ENCODE measurements at regions not wholly inside any gene's neighbourhood (a gene's known extent, or its start where the extent isn't known, plus 50 kb on each side); places are given as distances from the start of the nearest gene placed in this dataset.

DNA sequence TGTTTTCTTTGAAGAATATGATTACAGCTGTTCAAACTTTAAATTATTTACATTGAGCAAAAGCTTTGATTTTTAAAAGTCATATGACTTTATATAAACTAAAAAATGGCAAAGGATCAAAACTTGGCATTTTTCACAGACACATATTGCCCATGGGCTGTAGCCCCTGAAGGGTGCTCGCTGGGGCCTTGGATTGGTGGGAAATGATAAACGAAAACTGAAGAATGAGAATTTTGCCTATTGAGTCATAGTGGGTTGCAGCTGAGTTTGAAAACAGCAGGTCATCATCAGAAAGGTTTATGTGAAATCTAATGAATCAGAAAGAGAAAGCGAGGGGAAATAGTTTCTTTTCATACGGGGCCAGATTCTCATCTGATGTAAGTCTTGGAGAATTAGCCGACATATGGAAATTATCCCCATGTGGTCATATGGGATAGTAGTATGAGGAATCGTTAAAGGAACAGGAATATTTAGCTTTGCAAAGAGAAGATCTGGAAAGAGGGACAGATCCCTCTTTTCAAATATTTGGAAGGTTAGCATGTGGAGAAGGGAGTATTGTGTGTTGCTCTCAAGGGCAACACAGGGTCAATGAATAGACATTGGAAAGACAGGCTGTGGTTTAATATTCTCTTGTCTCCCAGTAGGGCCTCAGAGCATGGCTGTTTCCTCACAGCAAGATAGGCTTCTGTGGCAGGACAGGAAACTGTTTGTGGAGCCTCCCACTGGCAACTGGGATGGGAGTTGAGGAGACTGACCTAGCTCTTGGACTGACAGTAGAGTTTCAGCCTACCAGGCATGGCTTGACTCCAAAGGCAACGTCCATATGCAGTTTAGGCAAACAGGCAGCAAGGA is 119.0 kb downstream of the FZD1 start:
- Mint-ChIP-seq H3K4me1 (peaks cover 3% of the 10 kb centered on the region; the same call in 1 of the 2 replicates), H3K36me3 (no peaks in the 10 kb centered on the region), H3K27ac (no peak overlapping the region), H3K9me3 (no peaks in the 10 kb centered on the region), H3K27me3 (ENCODE audit: low read depth) (no peaks in the 10 kb centered on the region; the same call in 1 of the 2 replicates), H3K4me3 (no peak overlapping the region)
- TF ChIP-seq, protein P1, sequence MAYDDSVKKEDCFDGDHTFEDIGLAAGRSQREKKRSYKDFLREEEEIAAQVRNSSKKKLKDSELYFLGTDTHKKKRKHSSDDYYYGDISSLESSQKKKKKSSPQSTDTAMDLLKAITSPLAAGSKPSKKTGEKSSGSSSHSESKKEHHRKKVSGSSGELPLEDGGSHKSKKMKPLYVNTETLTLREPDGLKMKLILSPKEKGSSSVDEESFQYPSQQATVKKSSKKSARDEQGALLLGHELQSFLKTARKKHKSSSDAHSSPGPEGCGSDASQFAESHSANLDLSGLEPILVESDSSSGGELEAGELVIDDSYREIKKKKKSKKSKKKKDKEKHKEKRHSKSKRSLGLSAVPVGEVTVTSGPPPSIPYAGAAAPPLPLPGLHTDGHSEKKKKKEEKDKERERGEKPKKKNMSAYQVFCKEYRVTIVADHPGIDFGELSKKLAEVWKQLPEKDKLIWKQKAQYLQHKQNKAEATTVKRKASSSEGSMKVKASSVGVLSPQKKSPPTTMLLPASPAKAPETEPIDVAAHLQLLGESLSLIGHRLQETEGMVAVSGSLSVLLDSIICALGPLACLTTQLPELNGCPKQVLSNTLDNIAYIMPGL (CRISPR knock-in tag; IDR thresholded peaks at IDR 0.05) = no peak
- no peak for TF ChIP-seq ZNF138 (CRISPR knock-in tag; conservative IDR thresholded peaks at IDR 0.05)
- TF ChIP-seq, protein P2, sequence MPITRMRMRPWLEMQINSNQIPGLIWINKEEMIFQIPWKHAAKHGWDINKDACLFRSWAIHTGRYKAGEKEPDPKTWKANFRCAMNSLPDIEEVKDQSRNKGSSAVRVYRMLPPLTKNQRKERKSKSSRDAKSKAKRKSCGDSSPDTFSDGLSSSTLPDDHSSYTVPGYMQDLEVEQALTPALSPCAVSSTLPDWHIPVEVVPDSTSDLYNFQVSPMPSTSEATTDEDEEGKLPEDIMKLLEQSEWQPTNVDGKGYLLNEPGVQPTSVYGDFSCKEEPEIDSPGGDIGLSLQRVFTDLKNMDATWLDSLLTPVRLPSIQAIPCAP (CRISPR knock-in tag; IDR thresholded peaks at IDR 0.05) = no peak
- TF ChIP-seq, protein P3, sequence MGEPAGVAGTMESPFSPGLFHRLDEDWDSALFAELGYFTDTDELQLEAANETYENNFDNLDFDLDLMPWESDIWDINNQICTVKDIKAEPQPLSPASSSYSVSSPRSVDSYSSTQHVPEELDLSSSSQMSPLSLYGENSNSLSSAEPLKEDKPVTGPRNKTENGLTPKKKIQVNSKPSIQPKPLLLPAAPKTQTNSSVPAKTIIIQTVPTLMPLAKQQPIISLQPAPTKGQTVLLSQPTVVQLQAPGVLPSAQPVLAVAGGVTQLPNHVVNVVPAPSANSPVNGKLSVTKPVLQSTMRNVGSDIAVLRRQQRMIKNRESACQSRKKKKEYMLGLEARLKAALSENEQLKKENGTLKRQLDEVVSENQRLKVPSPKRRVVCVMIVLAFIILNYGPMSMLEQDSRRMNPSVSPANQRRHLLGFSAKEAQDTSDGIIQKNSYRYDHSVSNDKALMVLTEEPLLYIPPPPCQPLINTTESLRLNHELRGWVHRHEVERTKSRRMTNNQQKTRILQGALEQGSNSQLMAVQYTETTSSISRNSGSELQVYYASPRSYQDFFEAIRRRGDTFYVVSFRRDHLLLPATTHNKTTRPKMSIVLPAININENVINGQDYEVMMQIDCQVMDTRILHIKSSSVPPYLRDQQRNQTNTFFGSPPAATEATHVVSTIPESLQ (CRISPR knock-in tag; IDR thresholded peaks at IDR 0.05) = no peak
- TF ChIP-seq GABPB1 (CRISPR knock-in tag; IDR thresholded peaks at IDR 0.05) = no peak
- no peak for TF ChIP-seq FOXP1 (CRISPR knock-in tag; IDR thresholded peaks at IDR 0.05; ENCODE audit: borderline replicate concordance)
- TF ChIP-seq TP53 (CRISPR knock-in tag; IDR thresholded peaks at IDR 0.05) = no peak
- no peak for TF ChIP-seq NFE2L1 (CRISPR knock-in tag; IDR thresholded peaks at IDR 0.05)
- TF ChIP-seq RORB (CRISPR knock-in tag; IDR thresholded peaks at IDR 0.05) = no peak
- no peak for TF ChIP-seq ZNF416 (CRISPR knock-in tag; IDR thresholded peaks at IDR 0.05)
- TF ChIP-seq, protein P4, sequence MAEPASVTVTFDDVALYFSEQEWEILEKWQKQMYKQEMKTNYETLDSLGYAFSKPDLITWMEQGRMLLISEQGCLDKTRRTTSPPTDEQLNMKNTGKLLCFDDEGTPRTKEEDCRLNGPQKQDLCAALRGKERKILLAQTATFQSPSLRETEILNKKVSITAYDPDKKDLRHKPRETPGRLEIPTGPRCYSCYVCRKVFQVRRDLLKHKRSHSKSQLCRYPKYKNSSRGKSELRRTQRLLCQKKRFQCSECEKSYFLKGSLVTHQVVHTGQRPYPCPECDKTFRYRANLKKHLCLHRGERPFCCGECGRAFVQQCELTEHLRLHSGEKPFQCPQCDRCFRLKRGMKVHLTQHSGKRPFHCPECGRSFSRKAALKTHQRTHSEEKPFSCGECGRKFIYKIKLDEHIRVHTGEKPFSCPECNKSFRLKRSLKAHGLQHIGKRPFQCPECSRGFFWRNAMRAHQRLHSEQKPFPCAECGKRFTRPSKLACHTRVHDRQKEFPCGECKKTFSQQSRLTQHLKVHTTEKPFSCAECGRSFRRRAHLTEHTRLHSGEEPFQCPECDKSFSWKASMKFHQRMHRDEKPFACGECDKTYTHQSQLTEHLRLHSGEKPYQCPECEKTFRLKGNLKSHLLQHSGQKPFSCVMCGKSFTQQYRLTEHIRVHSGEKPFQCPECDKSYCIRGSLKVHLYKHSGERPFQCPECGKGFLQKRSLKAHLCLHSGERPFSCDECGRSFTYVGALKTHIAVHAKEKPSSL (CRISPR knock-in tag; conservative IDR thresholded peaks at IDR 0.05) = no peak
- no peak for TF ChIP-seq SP1 (CRISPR knock-in tag; conservative IDR thresholded peaks at IDR 0.05)
- TF ChIP-seq, protein P5, sequence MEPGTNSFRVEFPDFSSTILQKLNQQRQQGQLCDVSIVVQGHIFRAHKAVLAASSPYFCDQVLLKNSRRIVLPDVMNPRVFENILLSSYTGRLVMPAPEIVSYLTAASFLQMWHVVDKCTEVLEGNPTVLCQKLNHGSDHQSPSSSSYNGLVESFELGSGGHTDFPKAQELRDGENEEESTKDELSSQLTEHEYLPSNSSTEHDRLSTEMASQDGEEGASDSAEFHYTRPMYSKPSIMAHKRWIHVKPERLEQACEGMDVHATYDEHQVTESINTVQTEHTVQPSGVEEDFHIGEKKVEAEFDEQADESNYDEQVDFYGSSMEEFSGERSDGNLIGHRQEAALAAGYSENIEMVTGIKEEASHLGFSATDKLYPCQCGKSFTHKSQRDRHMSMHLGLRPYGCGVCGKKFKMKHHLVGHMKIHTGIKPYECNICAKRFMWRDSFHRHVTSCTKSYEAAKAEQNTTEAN (CRISPR knock-in tag; IDR thresholded peaks at IDR 0.05) = no peak
- TF ChIP-seq, protein P6, sequence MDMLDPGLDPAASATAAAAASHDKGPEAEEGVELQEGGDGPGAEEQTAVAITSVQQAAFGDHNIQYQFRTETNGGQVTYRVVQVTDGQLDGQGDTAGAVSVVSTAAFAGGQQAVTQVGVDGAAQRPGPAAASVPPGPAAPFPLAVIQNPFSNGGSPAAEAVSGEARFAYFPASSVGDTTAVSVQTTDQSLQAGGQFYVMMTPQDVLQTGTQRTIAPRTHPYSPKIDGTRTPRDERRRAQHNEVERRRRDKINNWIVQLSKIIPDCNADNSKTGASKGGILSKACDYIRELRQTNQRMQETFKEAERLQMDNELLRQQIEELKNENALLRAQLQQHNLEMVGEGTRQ (CRISPR knock-in tag; IDR thresholded peaks at IDR 0.05) = no peak
- CTCF ChIA-PET = no interaction called here
- POLR2A ChIA-PET = no interaction called here
- DNase-seq (ENCODE audit: low spot score) (no peak), ATAC-seq (no peak)

DNA sequence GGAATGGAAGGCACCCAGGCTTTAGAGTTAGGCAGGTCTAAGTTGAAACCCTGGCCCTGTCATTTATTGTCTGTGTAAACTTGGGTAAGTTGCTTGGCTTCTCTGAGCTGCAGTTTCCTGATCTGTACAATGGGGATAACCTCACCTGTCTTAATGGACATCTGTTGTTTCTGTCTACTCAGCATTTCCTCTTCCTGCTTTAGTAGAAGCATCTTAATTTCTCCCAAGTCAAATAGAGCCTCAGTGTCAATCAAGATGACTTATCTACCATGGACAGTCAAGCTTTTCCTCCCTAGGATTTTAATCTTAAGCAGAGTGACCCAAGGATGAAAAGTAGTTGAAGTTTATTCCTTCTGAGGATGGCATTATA is 119.7 kb downstream of the FZD1 start:
- Mint-ChIP-seq H3K36me3 (no peaks in the 10 kb centered on the region), H3K27ac (no peak overlapping the region), H3K4me1 (no peaks in the 10 kb centered on the region), H3K9me3 (no peaks in the 10 kb centered on the region), H3K27me3 (ENCODE audit: low read depth) (no peaks in the 10 kb centered on the region; the same call in 1 of the 2 replicates), H3K4me3 (no peak overlapping the region)
- TF ChIP-seq ZNF138 (CRISPR knock-in tag; conservative IDR thresholded peaks at IDR 0.05) (no peak), EMX1 (CRISPR knock-in tag; IDR thresholded peaks at IDR 0.05) (no peak), OVOL2 (CRISPR knock-in tag; IDR thresholded peaks at IDR 0.05; ENCODE audit: borderline replicate concordance) (no peak)
- TF ChIP-seq, protein P7, sequence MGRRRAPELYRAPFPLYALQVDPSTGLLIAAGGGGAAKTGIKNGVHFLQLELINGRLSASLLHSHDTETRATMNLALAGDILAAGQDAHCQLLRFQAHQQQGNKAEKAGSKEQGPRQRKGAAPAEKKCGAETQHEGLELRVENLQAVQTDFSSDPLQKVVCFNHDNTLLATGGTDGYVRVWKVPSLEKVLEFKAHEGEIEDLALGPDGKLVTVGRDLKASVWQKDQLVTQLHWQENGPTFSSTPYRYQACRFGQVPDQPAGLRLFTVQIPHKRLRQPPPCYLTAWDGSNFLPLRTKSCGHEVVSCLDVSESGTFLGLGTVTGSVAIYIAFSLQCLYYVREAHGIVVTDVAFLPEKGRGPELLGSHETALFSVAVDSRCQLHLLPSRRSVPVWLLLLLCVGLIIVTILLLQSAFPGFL (CRISPR knock-in tag; IDR thresholded peaks at IDR 0.05; ENCODE audit: borderline replicate concordance) = no peak
- TF ChIP-seq, protein P8, sequence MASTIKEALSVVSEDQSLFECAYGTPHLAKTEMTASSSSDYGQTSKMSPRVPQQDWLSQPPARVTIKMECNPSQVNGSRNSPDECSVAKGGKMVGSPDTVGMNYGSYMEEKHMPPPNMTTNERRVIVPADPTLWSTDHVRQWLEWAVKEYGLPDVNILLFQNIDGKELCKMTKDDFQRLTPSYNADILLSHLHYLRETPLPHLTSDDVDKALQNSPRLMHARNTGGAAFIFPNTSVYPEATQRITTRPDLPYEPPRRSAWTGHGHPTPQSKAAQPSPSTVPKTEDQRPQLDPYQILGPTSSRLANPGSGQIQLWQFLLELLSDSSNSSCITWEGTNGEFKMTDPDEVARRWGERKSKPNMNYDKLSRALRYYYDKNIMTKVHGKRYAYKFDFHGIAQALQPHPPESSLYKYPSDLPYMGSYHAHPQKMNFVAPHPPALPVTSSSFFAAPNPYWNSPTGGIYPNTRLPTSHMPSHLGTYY (CRISPR knock-in tag; IDR thresholded peaks at IDR 0.05) = no peak
- TF ChIP-seq, protein P9, sequence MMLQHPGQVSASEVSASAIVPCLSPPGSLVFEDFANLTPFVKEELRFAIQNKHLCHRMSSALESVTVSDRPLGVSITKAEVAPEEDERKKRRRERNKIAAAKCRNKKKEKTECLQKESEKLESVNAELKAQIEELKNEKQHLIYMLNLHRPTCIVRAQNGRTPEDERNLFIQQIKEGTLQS (CRISPR knock-in tag; conservative IDR thresholded peaks at IDR 0.05) = no peak
- TF ChIP-seq, protein P5 (CRISPR knock-in tag; IDR thresholded peaks at IDR 0.05) = no peak
- POLR2A ChIA-PET = no interaction called here
- DNase-seq (ENCODE audit: low spot score) (no peak), ATAC-seq (no peak)
- CTCF ChIA-PET = no interaction called here
